ENCODE measurements at regions not wholly inside any gene's neighbourhood (a gene's known extent, or its start where the extent isn't known, plus 50 kb on each side); places are given as distances from the start of the nearest gene placed in this dataset.

DNA sequence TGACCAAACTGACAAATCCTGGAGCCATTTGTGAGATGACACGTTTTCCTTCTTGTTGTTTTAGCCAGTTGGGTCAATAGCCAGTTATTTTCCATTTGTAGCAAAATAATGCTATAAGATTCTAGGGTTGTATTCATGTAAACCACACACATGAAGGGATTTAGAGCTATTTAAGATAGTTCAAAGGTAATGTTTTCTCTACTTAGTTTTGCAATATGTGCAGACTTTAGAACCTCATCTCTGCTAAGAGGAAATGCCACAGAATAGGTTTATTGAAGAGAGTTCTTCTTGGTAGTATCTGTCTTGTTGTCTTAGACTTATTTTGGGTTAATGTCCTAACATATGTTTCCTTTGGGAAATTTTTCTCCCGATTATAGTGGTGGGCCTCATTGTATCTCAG, 213.5 kb upstream of the RIMS1 start:
- no peak for TF ChIP-seq RAD21 (IDR thresholded peaks at IDR 0.05; ENCODE audit: insufficient read depth, low read depth, low read length)
- no peak for TF ChIP-seq CTCF (IDR thresholded peaks at IDR 0.05 in 2 of 3, conservative IDR thresholded peaks at IDR 0.05 in 1 of 3; ENCODE audit: control insufficient read depth in 2 of 3, extremely low read depth in 1 of 3, insufficient read depth in 1 of 3, low read depth in 3 of 3, low read length in 3 of 3)
- TF ChIP-seq, protein P1, sequence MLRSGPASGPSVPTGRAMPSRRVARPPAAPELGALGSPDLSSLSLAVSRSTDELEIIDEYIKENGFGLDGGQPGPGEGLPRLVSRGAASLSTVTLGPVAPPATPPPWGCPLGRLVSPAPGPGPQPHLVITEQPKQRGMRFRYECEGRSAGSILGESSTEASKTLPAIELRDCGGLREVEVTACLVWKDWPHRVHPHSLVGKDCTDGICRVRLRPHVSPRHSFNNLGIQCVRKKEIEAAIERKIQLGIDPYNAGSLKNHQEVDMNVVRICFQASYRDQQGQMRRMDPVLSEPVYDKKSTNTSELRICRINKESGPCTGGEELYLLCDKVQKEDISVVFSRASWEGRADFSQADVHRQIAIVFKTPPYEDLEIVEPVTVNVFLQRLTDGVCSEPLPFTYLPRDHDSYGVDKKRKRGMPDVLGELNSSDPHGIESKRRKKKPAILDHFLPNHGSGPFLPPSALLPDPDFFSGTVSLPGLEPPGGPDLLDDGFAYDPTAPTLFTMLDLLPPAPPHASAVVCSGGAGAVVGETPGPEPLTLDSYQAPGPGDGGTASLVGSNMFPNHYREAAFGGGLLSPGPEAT (IDR thresholded peaks at IDR 0.05; ENCODE audit: low read depth), result no peak
- TF ChIP-seq ZNF687 (IDR thresholded peaks at IDR 0.05), result no peak
- no peak for TF ChIP-seq NBN (IDR thresholded peaks at IDR 0.05)
- TF ChIP-seq, protein P2, sequence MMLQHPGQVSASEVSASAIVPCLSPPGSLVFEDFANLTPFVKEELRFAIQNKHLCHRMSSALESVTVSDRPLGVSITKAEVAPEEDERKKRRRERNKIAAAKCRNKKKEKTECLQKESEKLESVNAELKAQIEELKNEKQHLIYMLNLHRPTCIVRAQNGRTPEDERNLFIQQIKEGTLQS (IDR thresholded peaks at IDR 0.05; ENCODE audit: borderline replicate concordance, extremely low read depth, low read depth, low read length), result no peak
- no peak for TF ChIP-seq CBFB (IDR thresholded peaks at IDR 0.05; ENCODE audit: low read depth)
- TF ChIP-seq MYC (IDR thresholded peaks at IDR 0.05; ENCODE audit: insufficient read depth, insufficient read length, insufficient replicate concordance, low read length, severe bottlenecking), result no peak
- no peak for TF ChIP-seq MTA2 (IDR thresholded peaks at IDR 0.05; ENCODE audit: low read depth)
- TF ChIP-seq CHD4 (IDR thresholded peaks at IDR 0.05), result no peak
- TF ChIP-seq, protein P3, sequence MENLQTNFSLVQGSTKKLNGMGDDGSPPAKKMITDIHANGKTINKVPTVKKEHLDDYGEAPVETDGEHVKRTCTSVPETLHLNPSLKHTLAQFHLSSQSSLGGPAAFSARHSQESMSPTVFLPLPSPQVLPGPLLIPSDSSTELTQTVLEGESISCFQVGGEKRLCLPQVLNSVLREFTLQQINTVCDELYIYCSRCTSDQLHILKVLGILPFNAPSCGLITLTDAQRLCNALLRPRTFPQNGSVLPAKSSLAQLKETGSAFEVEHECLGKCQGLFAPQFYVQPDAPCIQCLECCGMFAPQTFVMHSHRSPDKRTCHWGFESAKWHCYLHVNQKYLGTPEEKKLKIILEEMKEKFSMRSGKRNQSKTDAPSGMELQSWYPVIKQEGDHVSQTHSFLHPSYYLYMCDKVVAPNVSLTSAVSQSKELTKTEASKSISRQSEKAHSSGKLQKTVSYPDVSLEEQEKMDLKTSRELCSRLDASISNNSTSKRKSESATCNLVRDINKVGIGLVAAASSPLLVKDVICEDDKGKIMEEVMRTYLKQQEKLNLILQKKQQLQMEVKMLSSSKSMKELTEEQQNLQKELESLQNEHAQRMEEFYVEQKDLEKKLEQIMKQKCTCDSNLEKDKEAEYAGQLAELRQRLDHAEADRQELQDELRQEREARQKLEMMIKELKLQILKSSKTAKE (IDR thresholded peaks at IDR 0.05; ENCODE audit: low read depth, poor library complexity, severe bottlenecking), result no peak
- no peak for TF ChIP-seq NFYB (IDR thresholded peaks at IDR 0.05; ENCODE audit: insufficient read depth, low read depth, low read length)
